ENCODE measurements at regions not wholly inside any gene's neighbourhood (a gene's known extent, or its start where the extent isn't known, plus 50 kb on each side); places are given as distances from the start of the nearest gene placed in this dataset.

DNA sequence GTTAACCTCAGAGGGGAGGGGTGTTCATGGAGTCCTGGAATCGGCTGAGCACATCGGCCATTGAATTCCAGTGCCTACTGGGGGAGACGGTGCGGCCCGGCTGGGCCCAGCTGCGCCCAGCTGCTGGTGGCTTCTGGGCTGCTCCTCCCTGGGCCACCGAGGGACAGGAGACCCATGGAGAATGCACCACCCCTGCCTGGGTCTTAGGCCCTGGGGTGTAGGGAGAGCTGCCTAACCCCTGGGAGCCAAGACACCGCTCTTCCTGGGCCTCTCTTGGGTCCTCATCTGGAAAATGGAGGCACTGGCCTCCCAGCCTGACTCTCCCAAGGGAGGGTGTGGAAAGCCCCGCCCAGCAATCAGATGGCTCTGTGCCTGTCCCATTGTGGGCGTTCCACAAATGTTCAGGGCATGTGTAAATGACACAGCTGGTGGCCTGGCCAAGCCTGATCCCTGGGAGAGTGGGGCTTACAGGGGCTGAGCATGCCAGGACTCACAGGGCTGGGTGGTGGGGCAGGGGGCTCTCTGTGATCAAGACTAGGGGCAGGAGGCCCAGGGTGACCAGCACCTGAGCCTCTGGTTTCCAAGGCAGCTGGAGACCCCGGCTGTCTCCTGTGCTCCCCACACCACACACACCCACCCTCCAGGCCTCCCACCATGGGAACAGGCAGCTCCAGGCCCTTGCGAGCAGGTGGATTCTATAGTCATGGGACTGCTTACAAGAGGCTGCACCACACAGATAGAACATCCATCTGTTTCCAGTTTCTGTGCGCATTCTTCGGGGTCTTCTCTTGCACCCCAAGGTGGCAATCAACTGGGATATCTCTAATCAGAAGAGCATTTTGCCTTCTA lies 150.9 kb downstream of the URI1 start:
- ATAC-seq, result peak in 1 of 2 donors; percentile 12
- intact Hi-C loops (cut with DNase I), result no loop called here

DNA sequence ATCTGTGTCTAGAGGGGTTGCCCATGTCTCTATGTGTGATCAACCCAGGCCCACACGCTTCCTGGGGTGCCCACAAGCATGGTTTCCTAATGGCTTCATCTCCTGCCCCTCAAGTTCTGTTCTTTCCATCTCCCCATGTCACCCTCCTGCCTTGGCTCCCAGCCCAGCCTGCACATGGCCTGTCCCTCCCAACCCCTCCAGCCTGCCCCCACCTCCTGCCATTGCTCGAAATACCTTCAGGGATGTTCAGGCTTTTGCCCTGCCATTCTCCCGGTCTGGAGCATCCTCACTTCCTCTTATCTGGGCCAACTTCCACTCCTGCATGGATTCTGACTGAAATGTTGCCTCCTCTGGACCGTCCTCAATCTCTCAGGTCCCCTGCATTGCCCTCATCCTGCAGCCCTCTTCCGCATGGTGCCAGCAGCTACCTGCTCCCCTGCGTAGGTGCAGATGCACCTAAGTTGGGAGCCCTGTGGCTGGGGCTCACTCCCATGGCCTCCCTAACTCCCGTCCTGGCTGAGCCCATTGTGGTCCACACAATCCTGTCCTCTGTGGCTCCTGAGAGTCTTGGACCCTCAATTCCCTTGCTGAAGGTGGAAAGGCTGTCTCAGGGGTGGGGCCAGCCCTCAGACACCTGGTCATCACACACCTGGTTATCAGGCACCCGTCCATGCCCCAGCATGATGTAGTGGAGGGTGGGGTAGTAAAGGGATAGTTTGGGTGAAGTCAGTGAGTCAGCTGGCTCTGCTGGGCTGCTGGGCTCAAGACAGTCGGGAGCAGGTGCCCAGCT lies 152.1 kb downstream of the URI1 start:
- no peaks in the 10 kb centered on the region for H3K4me1 ChIP-seq (ENCODE audit: control insufficient read depth, insufficient read depth, low read length)
- no peak overlapping the region for H3K27ac ChIP-seq (ENCODE audit: low read length)
- no peaks in the 10 kb centered on the region for H3K9me3 ChIP-seq (ENCODE audit: control insufficient read depth, low read length)
- ATAC-seq, result no peak
- 81% methylated on average over 9 of the region's 9 CpGs for WGBS
- intact Hi-C loops (cut with DNase I), result no loop called here
- DNase-seq, result no peak
- H3K27me3 ChIP-seq (ENCODE audit: control insufficient read depth, insufficient read depth), result no peaks in the 10 kb centered on the region
- H3K4me3 ChIP-seq (ENCODE audit: low read length), result no peak overlapping the region

More for the DNA sequence above, 150.9 kb downstream of the URI1 start:
- Histone ChIP-seq H3K27ac (ENCODE audit: low read length) (no peak overlapping the region), H3K27me3 (ENCODE audit: control insufficient read depth, insufficient read depth) (no peaks in the 10 kb centered on the region), H3K4me1 (ENCODE audit: control insufficient read depth, insufficient read depth, low read length) (no peaks in the 10 kb centered on the region), H3K4me3 (ENCODE audit: low read length) (no peak overlapping the region), H3K9me3 (ENCODE audit: control insufficient read depth, low read length) (no peaks in the 10 kb centered on the region)
- DNase-seq, result no peak
- 75% methylated on average over 14 of the region's 14 CpGs for WGBS

DNA sequence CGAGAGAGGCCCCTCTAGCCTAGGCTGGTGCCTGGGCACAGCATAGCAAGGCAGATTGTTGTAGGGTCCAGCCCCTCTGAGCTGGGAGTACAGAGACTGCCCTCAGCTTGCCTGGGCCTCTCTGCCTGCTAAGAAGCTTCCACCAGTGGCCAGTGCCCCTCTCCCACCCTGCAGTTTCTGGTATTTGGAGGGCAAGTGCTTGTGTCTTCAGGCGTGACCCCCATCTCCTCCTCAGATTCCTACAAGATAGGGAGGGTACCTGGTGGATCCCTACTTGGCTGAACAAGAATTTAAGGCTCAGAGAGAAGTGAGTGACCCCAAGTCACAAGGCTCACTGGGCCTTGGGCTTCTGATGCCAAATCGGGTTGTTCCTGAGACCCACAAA lies 152.7 kb downstream of the URI1 start:
- Histone ChIP-seq H3K9me3 (ENCODE audit: control insufficient read depth, low read length) (no peaks in the 10 kb centered on the region), H3K27ac (ENCODE audit: low read length) (no peak overlapping the region), H3K27me3 (ENCODE audit: control insufficient read depth, insufficient read depth) (no peaks in the 10 kb centered on the region), H3K4me3 (ENCODE audit: low read length) (no peak overlapping the region), H3K4me1 (ENCODE audit: control insufficient read depth, insufficient read depth, low read length) (no peaks in the 10 kb centered on the region)
- ATAC-seq (no peak), DNase-seq (no peak)
- WGBS, result 82% methylated on average over 3 of the region's 3 CpGs
- intact Hi-C loops (cut with DNase I), result no loop called here

DNA sequence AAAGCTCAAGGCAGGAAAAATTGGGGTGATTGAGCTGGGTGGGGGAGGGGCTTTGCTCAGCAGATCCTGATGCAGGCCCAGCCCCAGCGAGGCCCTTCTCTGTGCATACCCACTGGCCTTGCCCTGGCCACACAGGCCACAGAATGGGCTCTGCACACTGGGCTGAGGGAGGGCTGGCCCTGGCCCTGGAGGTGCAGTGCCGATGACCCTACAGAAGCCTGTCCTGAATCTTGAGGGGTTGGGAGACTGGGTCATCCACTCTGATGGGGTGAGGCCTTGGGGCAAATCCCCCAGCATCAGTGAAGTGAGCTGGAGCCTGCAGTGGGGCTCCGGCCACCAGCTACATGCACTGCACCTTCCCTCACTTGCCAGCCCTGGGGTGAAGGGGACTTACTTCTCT lies 153.1 kb downstream of the URI1 start:
- Histone ChIP-seq H3K4me1 (ENCODE audit: control insufficient read depth, insufficient read depth, low read length) (no peaks in the 10 kb centered on the region), H3K4me3 (ENCODE audit: low read length) (no peak overlapping the region), H3K27ac (ENCODE audit: low read length) (no peak overlapping the region), H3K27me3 (ENCODE audit: control insufficient read depth, insufficient read depth) (no peaks in the 10 kb centered on the region), H3K9me3 (ENCODE audit: control insufficient read depth, low read length) (no peaks in the 10 kb centered on the region)
- intact Hi-C loops (cut with DNase I), result no loop called here
- no peak for DNase-seq
- WGBS, result 89% methylated on average over 3 of the region's 3 CpGs
- no peak for ATAC-seq

DNA sequence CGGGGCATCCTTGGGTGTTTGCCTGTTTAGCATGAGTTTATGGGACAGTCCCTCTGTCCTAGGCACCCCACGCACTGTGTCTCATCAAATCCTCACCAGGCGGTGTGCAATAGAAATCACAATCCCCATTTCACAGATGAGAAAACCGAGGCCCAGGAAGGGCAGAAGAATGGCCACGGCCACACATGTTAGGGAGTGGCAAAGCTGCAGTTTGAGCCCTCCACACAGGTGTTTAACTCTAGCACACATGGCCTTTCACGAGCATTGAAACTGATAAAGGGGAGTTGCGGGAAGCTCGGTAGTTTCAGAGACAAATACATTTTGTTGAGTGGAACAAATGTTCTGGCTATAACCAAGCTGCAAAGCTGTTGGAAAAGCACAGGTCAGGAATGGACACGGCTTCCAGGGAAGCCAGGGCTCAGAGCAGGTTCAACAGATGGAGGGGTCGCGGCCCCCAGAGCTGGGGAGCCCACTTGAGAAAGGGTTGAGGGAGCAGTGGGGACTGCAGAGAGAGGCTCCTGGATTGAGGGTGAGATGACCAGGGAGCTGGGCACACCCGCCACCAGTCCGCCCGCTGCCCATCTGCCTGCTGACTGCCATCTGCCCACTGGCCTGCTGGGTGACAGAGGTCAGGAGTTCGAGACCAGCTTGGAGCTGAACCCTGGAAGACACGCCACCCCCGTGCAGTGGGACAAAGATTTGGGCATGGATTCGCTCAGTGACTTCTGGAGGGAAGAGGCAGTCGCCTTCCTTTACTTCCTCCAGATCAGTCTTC lies 154.7 kb downstream of the URI1 start:
- Histone ChIP-seq H3K9me3 (ENCODE audit: control insufficient read depth, low read length) (no peaks in the 10 kb centered on the region), H3K4me1 (ENCODE audit: control insufficient read depth, insufficient read depth, low read length) (no peaks in the 10 kb centered on the region), H3K27me3 (ENCODE audit: control insufficient read depth, insufficient read depth) (no peaks in the 10 kb centered on the region), H3K4me3 (ENCODE audit: low read length) (no peak overlapping the region), H3K27ac (ENCODE audit: low read length) (no peak overlapping the region)
- ATAC-seq (no peak), DNase-seq (no peak)
- intact Hi-C loops (cut with DNase I), result no loop called here
- WGBS, result 86% methylated on average over 19 of the region's 19 CpGs

DNA sequence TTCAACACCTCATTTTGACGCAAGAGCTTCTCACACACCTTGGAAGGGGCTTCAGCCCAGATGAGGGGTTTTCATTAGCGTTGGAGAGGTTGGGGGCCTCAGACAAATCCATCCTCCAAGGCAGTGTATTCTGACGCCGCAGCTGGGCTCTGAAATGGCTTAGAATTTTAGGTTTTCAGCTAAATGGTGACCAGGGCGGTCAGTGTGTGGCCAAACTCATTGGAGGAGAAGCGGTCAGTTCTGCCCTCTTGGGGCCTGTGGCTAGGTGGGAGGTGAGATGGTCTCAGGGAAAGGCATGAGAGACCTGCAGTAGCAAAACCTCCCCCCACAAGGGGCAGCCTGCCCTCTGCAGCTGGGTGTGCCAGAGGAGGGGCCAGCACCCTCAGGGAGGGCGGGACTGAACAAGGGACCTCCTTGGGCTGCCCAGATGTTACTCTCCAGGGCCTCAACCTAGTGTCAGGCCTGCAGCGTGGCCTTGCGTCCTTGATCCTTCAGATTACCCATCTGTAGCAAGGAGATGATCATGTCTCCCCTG lies 155.8 kb downstream of the URI1 start:
- 88% methylated on average over 9 of the region's 9 CpGs for whole genome bisulfite sequencing
- H3K27me3 ChIP-seq (ENCODE audit: control insufficient read depth, insufficient read depth), result no peaks in the 10 kb centered on the region
- no peak for DNase-seq

DNA sequence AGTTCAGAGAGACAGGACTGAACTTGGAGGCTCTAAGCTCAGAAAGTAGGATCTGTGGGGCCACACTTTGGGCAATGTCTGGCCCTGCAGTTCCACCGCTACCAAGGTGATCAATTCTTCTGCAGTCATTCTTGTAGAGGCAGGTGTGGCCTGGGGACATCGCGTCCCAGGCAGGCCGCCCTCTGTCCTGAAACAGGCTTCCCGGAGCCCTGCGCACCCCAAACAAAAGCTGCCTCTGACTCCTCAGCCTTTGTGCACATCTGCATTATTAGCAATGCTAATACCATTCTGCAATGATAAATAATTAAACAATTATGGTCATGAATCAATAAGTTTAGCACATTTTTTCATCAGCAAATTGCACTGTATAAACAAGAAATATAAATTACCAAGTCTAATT lies 160.2 kb downstream of the URI1 start:
- WGBS, result 97% methylated on average over 6 of the region's 6 CpGs
- H3K4me1 ChIP-seq (ENCODE audit: control insufficient read depth, insufficient read depth, low read length), result no peaks in the 10 kb centered on the region
- intact Hi-C loops (cut with DNase I), result no loop called here
- no peak for ATAC-seq
- H3K9me3 ChIP-seq (ENCODE audit: control insufficient read depth, low read length), result no peaks in the 10 kb centered on the region
- DNase-seq, result no peak
- H3K27ac ChIP-seq (ENCODE audit: low read length), result no peak overlapping the region
- no peak overlapping the region for H3K4me3 ChIP-seq (ENCODE audit: low read length)
- no peaks in the 10 kb centered on the region for H3K27me3 ChIP-seq (ENCODE audit: control insufficient read depth, insufficient read depth)

More for the DNA sequence above, 155.8 kb downstream of the URI1 start:
- Histone ChIP-seq H3K4me3 (ENCODE audit: low read length) (no peak overlapping the region), H3K4me1 (ENCODE audit: control insufficient read depth, insufficient read depth, low read length) (no peaks in the 10 kb centered on the region), H3K9me3 (ENCODE audit: control insufficient read depth, low read length) (no peaks in the 10 kb centered on the region), H3K27ac (ENCODE audit: low read length) (no peak overlapping the region)
- ATAC-seq, result no peak
- intact Hi-C loops (cut with DNase I), result no loop called here

DNA sequence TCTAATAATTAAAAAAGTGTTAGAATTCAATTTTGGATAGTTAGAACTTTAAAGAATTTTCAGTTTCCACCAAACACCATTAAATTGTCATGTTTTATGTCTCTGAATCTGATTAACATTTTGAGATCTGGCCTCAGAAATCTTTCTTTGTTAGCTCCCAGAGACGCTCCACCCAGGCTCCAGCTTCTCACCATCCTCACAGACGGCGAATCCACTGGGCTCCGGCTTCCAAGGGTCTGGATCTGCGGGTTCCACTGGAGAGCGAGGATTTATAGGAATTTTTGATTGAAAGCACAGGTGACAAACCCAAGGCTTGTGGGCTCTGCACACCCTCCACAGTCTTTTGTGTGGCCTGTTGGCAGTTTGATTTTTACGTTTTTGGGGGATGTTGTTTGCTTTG lies 160.6 kb downstream of the URI1 start:
- Histone ChIP-seq H3K4me3 (ENCODE audit: low read length) (no peak overlapping the region), H3K4me1 (ENCODE audit: control insufficient read depth, insufficient read depth, low read length) (no peaks in the 10 kb centered on the region), H3K9me3 (ENCODE audit: control insufficient read depth, low read length) (no peaks in the 10 kb centered on the region), H3K27ac (ENCODE audit: low read length) (no peak overlapping the region), H3K27me3 (ENCODE audit: control insufficient read depth, insufficient read depth) (no peaks in the 10 kb centered on the region)
- ATAC-seq, result no peak
- 92% methylated on average over 7 of the region's 7 CpGs for WGBS
- intact Hi-C loops (cut with DNase I), result no loop called here
- DNase-seq, result no peak

DNA sequence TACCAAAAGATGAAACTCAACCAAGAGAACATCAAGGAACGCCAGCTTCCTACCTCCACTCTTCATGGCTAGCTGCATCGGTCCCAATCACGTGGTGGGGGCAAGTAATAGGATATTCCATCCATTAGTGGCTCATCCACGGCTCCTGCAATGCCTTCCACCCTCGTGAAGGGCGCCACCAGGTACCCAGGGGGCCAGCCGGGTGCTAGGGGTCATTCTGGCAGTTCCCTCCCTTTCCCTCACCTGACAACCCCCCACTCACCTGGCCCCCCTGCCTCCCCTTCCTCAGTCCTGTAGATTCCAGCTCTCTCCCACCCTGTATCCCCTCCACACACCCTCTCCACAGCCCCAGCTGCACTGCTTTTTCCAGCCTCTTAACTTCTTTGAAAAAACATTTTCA lies 161.9 kb downstream of the URI1 start:
- Histone ChIP-seq H3K4me1 (ENCODE audit: control insufficient read depth, insufficient read depth, low read length) (no peaks in the 10 kb centered on the region), H3K27ac (ENCODE audit: low read length) (no peak overlapping the region), H3K9me3 (ENCODE audit: control insufficient read depth, low read length) (no peaks in the 10 kb centered on the region), H3K27me3 (ENCODE audit: control insufficient read depth, insufficient read depth) (no peaks in the 10 kb centered on the region), H3K4me3 (ENCODE audit: low read length) (no peak overlapping the region)
- intact Hi-C loops (cut with DNase I), result no loop called here
- no peak for ATAC-seq
- 78% methylated on average over 7 of the region's 7 CpGs for WGBS
- no peak for DNase-seq

DNA sequence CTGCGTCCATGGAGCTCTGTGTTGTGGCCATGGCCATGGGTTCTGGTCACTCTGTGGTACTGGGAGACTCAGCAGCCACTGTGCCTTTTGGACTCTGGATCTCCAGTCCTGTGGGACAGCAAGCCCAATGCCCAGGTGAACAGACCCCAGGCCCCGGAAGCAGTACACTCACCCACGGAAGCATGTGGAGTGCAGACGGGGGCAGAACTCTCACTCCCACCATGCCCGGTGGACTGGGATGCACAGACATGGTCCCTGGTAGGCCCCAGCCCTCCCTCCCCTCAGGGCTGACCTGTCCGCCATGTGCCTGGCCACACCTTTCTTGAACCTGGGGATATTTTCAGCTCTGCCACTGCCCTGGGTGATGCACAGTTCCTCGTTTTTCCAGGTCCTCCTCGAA lies 163.3 kb downstream of the URI1 start:
- no peak overlapping the region for H3K27ac ChIP-seq (ENCODE audit: low read length)
- WGBS, result 86% methylated on average over 8 of the region's 8 CpGs
- no peak for ATAC-seq

DNA sequence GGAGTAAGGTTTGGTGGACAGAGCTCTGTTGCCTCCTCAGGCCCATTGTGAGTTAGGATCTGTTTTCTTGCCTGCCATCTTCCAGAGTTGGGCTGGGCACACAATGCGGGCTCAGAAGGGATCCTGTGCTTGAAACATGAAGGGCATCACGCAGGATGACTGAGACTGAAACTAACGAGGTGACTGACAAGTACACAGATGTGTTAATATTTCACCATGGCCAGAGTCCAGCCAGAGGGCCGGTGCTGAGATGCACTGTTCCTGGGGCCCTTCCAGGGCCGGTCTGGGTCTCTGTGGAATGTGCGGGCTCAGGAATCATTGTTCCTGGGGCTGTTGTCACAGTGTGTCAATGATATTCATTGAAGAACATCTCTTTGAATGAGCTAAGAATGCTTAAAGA lies 163.7 kb downstream of the URI1 start:
- intact Hi-C loops (cut with DNase I), result no loop called here
- H3K4me3 ChIP-seq (ENCODE audit: low read length), result no peak overlapping the region
- DNase-seq (no peak), ATAC-seq (no peak)
- no peak overlapping the region for H3K27ac ChIP-seq (ENCODE audit: low read length)
- H3K9me3 ChIP-seq (ENCODE audit: control insufficient read depth, low read length), result no peaks in the 10 kb centered on the region
- WGBS, result 74% methylated on average over 6 of the region's 6 CpGs
- H3K27me3 ChIP-seq (ENCODE audit: control insufficient read depth, insufficient read depth), result no peaks in the 10 kb centered on the region
- no peaks in the 10 kb centered on the region for H3K4me1 ChIP-seq (ENCODE audit: control insufficient read depth, insufficient read depth, low read length)

More for the DNA sequence above, 163.3 kb downstream of the URI1 start:
- no peaks in the 10 kb centered on the region for H3K9me3 ChIP-seq (ENCODE audit: control insufficient read depth, low read length)
- DNase-seq, result no peak
- H3K27me3 ChIP-seq (ENCODE audit: control insufficient read depth, insufficient read depth), result no peaks in the 10 kb centered on the region
- no peak overlapping the region for H3K4me3 ChIP-seq (ENCODE audit: low read length)
- H3K4me1 ChIP-seq (ENCODE audit: control insufficient read depth, insufficient read depth, low read length), result no peaks in the 10 kb centered on the region
- intact Hi-C loops (cut with DNase I), result no loop called here
